Esophagus mucosa (tissue), 1 donor: ENCODE measurements at regions not wholly inside any gene's neighbourhood (a gene's known extent, or its start where the extent isn't known, plus 50 kb on each side); places are given as distances from the start of the nearest gene placed in this dataset.
"Not testable (repeated sequence)": the region's sequence is repeated elsewhere in the genome, so short reads cannot be mapped to it uniquely, and the experiment has no call there.

Experiments
- ATAC-seq: fragments of 200-7000 bp; cut with Tn5 transposase; one replicate; pipeline ENCODE4 v1.9.1; 2020
- donor health status: DM: yes; HTN: yes; CAD: no.

GRCh38 chrX:118216087-118216486 lies 99.5 kb upstream of the KLHL13 start:
- no peak for ATAC-seq

- peak; percentile 64 for ATAC-seq
Measured at GRCh38 chrX:118216509-118216908, 99.9 kb upstream of the KLHL13 start.

GRCh38 chrX:118218079-118218478 lies 101.5 kb upstream of the KLHL13 start:
- peak; percentile 28 for ATAC-seq

- no peak for ATAC-seq
Measured at GRCh38 chrX:118218940-118219339, 102.3 kb upstream of the KLHL13 start.

GRCh38 chrX:118219866-118220265 lies 103.3 kb upstream of the KLHL13 start:
- no peak for ATAC-seq

GRCh38 chrX:118220509-118220908 lies 103.9 kb upstream of the KLHL13 start:
- ATAC-seq: peak; percentile 50

- no peak for ATAC-seq
Measured at GRCh38 chrX:118221270-118221669, 104.7 kb upstream of the KLHL13 start.

- no peak for ATAC-seq
Measured at GRCh38 chrX:118221733-118222132, 105.1 kb upstream of the KLHL13 start.

- no peak for ATAC-seq
Measured at GRCh38 chrX:118222421-118222820, 105.8 kb upstream of the KLHL13 start.

GRCh38 chrX:118225711-118226428 lies 109.3 kb upstream of the KLHL13 start:
- peak; percentile 77 for ATAC-seq

GRCh38 chrX:118228041-118228440 lies 111.4 kb upstream of the KLHL13 start:
- no peak for ATAC-seq

- ATAC-seq: no peak
Measured at GRCh38 chrX:118228456-118228855, 111.8 kb upstream of the KLHL13 start.

GRCh38 chrX:118231464-118231863 lies 114.4 kb upstream of the WDR44 start:
- no peak for ATAC-seq

- ATAC-seq: no peak
Measured at GRCh38 chrX:118239178-118239870, 106.6 kb upstream of the WDR44 start.

GRCh38 chrX:118239913-118240698 lies 105.8 kb upstream of the WDR44 start:
- ATAC-seq: no peak

- ATAC-seq: not testable (repeated sequence)
Measured at GRCh38 chrX:118246961-118247360, 98.9 kb upstream of the WDR44 start.

GRCh38 chrX:118249146-118249545 lies 96.8 kb upstream of the WDR44 start:
- ATAC-seq: no peak

- ATAC-seq: no peak
Measured at GRCh38 chrX:118250445-118250844, 95.5 kb upstream of the WDR44 start.

- no peak for ATAC-seq
Measured at GRCh38 chrX:118251271-118251670, 94.6 kb upstream of the WDR44 start.

GRCh38 chrX:118252967-118253366 lies 92.9 kb upstream of the WDR44 start:
- ATAC-seq: no peak

- ATAC-seq: peak; percentile 47
Measured at GRCh38 chrX:118254611-118255010, 91.3 kb upstream of the WDR44 start.

GRCh38 chrX:118255921-118256320 lies 90.0 kb upstream of the WDR44 start:
- no peak for ATAC-seq

GRCh38 chrX:118257781-118258180 lies 88.1 kb upstream of the WDR44 start:
- ATAC-seq: no peak

GRCh38 chrX:118259213-118259612 lies 86.7 kb upstream of the WDR44 start:
- ATAC-seq: no peak
